GM13976 (cell line): ENCODE measurements at regions not wholly inside any gene's neighbourhood (a gene's known extent, or its start where the extent isn't known, plus 50 kb on each side); places are given as distances from the start of the nearest gene placed in this dataset.

ENCODE experiments used
- DNase-seq: peaks from one replicate; pipeline ENCODE4 v3.0.0; 2012; ENCODE audit warnings: low spot score
- CTCF ChIP-seq: IDR thresholded peaks from 2 replicates; pipeline ENCODE4 v1.5.1; 2012; ENCODE audit warnings: borderline replicate concordance, mild to moderate bottlenecking; ENCODE audit not compliant: insufficient read depth; ENCODE audit errors: extremely low read depth, missing control alignments, control extremely low read depth
- in situ Hi-C: fragments of 300-500 bp; cut with MboI; formaldehyde crosslinking; loops from one replicate; pipeline ENCODE4 v1.12.0; 2022; ENCODE audit warnings: low sequenced_read_pairs, mixed read lengths, inconsistent platforms; ENCODE audit not compliant: unreplicated experiment

GRCh38 chr7:46694058-46694457, 773.0 kb upstream of the IGFBP3 start:
- no peak for TF ChIP-seq CTCF
- in situ Hi-C loops = no loop called here
- no peak for DNase-seq

GRCh38 chr7:46687203-46687602, 766.1 kb upstream of the IGFBP3 start:
- TF ChIP-seq CTCF = no peak
- in situ Hi-C loops = no loop called here
- DNase-seq = no peak

- DNase-seq = no peak
- TF ChIP-seq CTCF = no peak
- in situ Hi-C loops = no loop called here
Measured at GRCh38 chr7:46685051-46685450, 764.0 kb upstream of the IGFBP3 start.

- TF ChIP-seq CTCF = no peak
- no peak for DNase-seq
- in situ Hi-C loops = no loop called here
Measured at GRCh38 chr7:46682836-46683624, 762.0 kb upstream of the IGFBP3 start.

- TF ChIP-seq CTCF = no peak
- in situ Hi-C loops = no loop called here
- DNase-seq = no peak
Measured at GRCh38 chr7:46681865-46682503, 760.9 kb upstream of the IGFBP3 start.

- TF ChIP-seq CTCF = no peak
- in situ Hi-C loops = no loop called here
- peak; percentile 9 for DNase-seq
Measured at GRCh38 chr7:46680147-46680546, 759.1 kb upstream of the IGFBP3 start.
